ENCODE measurements at regions not wholly inside any gene's neighbourhood (a gene's known extent, or its start where the extent isn't known, plus 50 kb on each side); places are given as distances from the start of the nearest gene placed in this dataset.

- TF ChIP-seq CTCF (IDR thresholded peaks at IDR 0.05) (no peak), POLR2A (IDR thresholded peaks at IDR 0.05) (no peak)
These were observed 1237.4 kb downstream of the UQCRFS1 start for GRCh38 chr19:27975419-27976005.
